Pancreas (tissue), 10 donors: ENCODE measurements at regions not wholly inside any gene's neighbourhood (a gene's known extent, or its start where the extent isn't known, plus 50 kb on each side); places are given as distances from the start of the nearest gene placed in this dataset.

ENCODE experiments used
- ATAC-seq, 4 donors: fragments of 200-7000 bp; cut with Tn5 transposase; one replicate each; pipeline versions ENCODE4 v1.8.0 to v1.9.1; 2020; ENCODE audit warnings: mild to moderate bottlenecking in 4 of 4, moderate library complexity in 4 of 4
- DNase-seq, 6 donors: peaks; one replicate each; pipeline ENCODE4 v3.0.0-alpha.2; 2020
- FAIRE-seq: peaks from 2 replicates; lab custom pipeline; 2012; peaks lifted over from hg19 to GRCh38; lab: Jason Lieb, UNC
- H3K27ac ChIP-seq, 4 donors: fragments of 200-600 bp; sonication (generic); 1 replicate in 3 of 4; 2 replicates in 1 of 4; pipeline versions ENCODE4 v1.5.0 to v1.8.0; 2020
- H3K27me3 ChIP-seq, 4 donors: fragments of 200-600 bp; one replicate each; pipeline ENCODE4 v1.8.0; 2021
- H3K36me3 ChIP-seq, 3 donors: fragments of 200-600 bp; sonication (generic) in 1 of 3; one replicate each; pipeline versions ENCODE4 v1.5.0 to v1.8.0; 2020 to 2021
- H3K4me1 ChIP-seq, 3 donors: fragments of 200-600 bp; one replicate each; pipeline ENCODE4 v1.8.0; 2021
- H3K4me3 ChIP-seq, 4 donors: fragments of 200-600 bp; sonication (generic) in 2 of 4; one replicate each; pipeline versions ENCODE4 v1.5.0 to v1.8.0; 2020 to 2021
- H3K9me3 ChIP-seq, 4 donors: fragments of 200-600 bp; one replicate each; pipeline ENCODE4 v1.8.0; 2021
- WGBS, 2 donors: extraction: QIAGEN DNeasy Blood & Tissue Kit; methylation state at CpG; one replicate each; pipeline ENCODE4 v1.1.7; 2013; 5-methylcytosine and 5-hydroxymethylcytosine counted together
- intact Hi-C, 3 donors: fragments of 100-400 bp; cut with DNase I; formaldehyde crosslinking; loops; one replicate each; pipeline versions ENCODE4 v1.11.1 to v1.14.2; 2022
- TF ChIP-seq, protein P1 (sequence below), 4 donors: fragments of 200-600 bp; sonication (generic) in 3 of 4; IDR thresholded peaks; one replicate each; pipeline versions ENCODE4 v1.5.0 to v1.8.0; 2021; ENCODE audit warnings: antibody characterized with exemption in 4 of 4
- donor health status: healthy with polysubstance abuse.
- donor health status: DM: no; HTN: no; CAD: no; lungs with moderate emphysema.
- donor health status: DM: no; HTN: no; CAD: no.
- donor health status: control.
- donor health status: control.
- donor health status: Bipolar disorder and iron deficiency.
- donor health status: DM: yes; HTN: yes; CAD: no.
- donor health status: DM: no; HTN: no; CAD: no.
- donor health status: DM: no; HTN: no; CAD: no.
- donor health status: DM: yes; HTN: yes; CAD: no.

DNA sequence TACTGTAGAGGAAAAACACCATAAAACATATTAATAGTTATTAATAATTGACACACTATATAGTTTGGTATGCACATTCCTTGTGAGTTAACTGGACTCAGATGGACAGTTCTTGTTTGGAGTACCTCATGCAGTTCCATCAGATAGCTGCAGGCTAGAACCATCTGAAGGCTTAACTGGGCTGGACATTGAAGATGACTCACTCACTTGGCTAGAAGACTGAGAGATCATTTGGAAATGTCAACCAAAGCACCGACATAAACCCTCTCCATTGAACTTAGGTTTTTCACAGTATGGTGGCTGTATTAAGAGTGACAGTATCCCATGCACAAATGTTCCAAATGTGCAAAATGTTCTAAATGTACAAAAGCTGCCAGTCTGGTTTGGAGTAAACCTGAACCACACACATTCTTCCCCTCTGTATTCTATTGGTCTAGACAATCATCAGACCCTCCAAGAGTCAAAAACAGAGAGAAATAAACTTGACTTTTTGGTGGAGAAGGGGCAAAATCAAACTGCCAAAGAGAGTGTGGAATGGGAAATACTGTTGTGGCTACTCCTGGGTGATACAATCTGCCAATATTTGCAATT is 708.4 kb downstream of the KCNT2 start:
- intact Hi-C loops, result no loop called here
- ATAC-seq (no peak), FAIRE-seq (no peak), DNase-seq (no peak)
- Histone ChIP-seq H3K27me3 (no peaks in the 10 kb centered on the region), H3K4me3 (no peak overlapping the region), H3K9me3 (no peaks in the 10 kb centered on the region), H3K36me3 (no peaks in the 10 kb centered on the region), H3K27ac (no peak overlapping the region), H3K4me1 (no peaks in the 10 kb centered on the region)
- WGBS, 2 donors, result 38 to 73% methylated on average over 1 of the region's 1 CpG
- TF ChIP-seq, protein P1, sequence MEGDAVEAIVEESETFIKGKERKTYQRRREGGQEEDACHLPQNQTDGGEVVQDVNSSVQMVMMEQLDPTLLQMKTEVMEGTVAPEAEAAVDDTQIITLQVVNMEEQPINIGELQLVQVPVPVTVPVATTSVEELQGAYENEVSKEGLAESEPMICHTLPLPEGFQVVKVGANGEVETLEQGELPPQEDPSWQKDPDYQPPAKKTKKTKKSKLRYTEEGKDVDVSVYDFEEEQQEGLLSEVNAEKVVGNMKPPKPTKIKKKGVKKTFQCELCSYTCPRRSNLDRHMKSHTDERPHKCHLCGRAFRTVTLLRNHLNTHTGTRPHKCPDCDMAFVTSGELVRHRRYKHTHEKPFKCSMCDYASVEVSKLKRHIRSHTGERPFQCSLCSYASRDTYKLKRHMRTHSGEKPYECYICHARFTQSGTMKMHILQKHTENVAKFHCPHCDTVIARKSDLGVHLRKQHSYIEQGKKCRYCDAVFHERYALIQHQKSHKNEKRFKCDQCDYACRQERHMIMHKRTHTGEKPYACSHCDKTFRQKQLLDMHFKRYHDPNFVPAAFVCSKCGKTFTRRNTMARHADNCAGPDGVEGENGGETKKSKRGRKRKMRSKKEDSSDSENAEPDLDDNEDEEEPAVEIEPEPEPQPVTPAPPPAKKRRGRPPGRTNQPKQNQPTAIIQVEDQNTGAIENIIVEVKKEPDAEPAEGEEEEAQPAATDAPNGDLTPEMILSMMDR (IDR thresholded peaks at IDR 0.05), result no peak

DNA sequence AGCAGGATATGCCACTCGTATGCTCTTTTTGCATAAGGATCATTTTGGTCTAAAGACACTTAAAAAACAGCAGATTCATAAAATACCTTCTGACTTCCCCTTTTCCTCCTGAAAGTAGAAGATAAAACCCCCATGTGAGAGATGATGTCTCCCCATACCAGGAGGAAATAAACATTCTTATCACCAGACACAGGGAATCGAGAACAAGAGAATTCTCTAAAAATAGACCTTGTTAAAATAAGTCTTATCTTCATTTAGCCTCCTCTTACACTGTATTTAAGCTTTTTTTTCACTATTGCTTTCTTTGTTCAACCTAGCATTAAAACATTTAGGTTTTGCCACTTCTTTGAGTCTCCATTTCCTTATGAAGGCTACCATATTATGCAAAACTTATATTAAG is 709.3 kb downstream of the KCNT2 start:
- Histone ChIP-seq H3K4me3 (no peak overlapping the region), H3K36me3 (no peaks in the 10 kb centered on the region), H3K4me1 (no peaks in the 10 kb centered on the region), H3K27ac (no peak overlapping the region), H3K27me3 (no peaks in the 10 kb centered on the region), H3K9me3 (no peaks in the 10 kb centered on the region)
- 21 to 27% methylated on average over 2 of the region's 2 CpGs for WGBS, 2 donors
- ATAC-seq, result no peak
- no peak for FAIRE-seq
- no peak for DNase-seq
- intact Hi-C loops, result no loop called here
- TF ChIP-seq, protein P1 (IDR thresholded peaks at IDR 0.05), result no peak

DNA sequence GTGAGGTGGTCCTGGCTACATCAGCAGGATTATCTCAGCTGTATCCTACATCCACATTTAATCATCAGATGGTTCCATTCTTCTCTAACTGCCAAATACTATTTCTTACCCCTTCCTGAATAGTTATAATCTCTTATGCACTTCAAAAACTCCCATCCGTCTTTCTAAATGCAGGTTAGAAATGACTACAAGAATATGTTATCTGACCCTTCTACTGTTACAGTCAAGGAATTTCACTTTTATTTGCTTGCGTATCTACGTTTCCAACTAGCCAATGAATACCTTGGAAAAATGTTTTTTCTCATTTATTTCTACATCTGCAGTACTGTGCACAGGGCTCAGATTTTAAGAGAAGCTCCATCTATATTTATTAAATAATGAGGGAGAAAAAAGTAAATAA is 709.9 kb downstream of the KCNT2 start:
- Histone ChIP-seq H3K36me3 (no peaks in the 10 kb centered on the region), H3K9me3 (no peaks in the 10 kb centered on the region), H3K27ac (no peak overlapping the region), H3K4me3 (no peak overlapping the region), H3K4me1 (no peaks in the 10 kb centered on the region), H3K27me3 (no peaks in the 10 kb centered on the region)
- TF ChIP-seq, protein P1 (IDR thresholded peaks at IDR 0.05), result no peak
- FAIRE-seq (no peak), DNase-seq (no peak), ATAC-seq (no peak)
- intact Hi-C loops, result no loop called here
- 59 to 64% methylated on average over 3 of the region's 3 CpGs for WGBS, 2 donors

DNA sequence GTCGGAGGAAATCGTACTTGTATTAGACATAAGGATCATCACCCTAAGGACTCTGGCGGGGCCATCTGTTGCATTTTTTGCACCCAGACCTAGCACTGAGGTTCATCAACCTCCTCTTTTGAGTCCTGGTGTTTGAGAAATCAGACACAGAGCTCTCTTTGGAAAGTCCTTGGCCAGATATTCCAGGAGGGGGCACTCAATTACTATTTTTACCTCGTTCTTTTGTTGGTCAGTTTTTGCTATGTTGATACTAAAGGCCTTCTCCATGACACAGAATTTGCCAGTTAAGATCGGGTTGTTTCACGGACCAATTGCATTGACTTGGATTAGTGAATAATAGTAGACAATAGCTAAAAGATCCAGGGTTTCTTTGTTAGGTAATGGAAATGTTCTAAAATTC is 711.2 kb downstream of the KCNT2 start:
- no peak overlapping the region for H3K4me3 ChIP-seq
- ATAC-seq, result no peak
- H3K27me3 ChIP-seq, result no peaks in the 10 kb centered on the region
- H3K9me3 ChIP-seq, result no peaks in the 10 kb centered on the region
- H3K36me3 ChIP-seq, result no peaks in the 10 kb centered on the region
- no peak for FAIRE-seq
- no peak overlapping the region for H3K27ac ChIP-seq
- DNase-seq, result no peak
- 73 to 86% methylated on average over 6 of the region's 6 CpGs for WGBS, 2 donors
- TF ChIP-seq, protein P1 (IDR thresholded peaks at IDR 0.05), result no peak
- intact Hi-C loops, result no loop called here
- no peaks in the 10 kb centered on the region for H3K4me1 ChIP-seq

DNA sequence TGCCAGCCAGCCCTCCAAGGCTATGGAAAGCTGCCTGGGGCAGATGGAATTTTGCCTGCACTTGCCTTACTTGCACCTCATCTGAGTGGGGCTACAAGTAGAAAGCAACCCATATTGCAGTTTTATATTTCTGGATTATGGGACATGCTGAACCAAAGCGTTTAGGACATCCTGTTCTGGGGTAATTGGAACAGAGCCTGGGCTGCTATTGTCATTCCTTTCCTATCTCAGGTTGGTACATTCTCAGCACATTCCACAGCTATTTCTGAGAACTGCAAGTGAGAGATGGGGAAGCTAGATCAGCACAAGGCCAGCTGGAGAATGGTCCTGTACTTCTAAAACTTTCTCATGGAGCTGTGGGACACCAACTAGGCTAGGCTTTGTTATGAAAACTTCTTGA is 713.8 kb downstream of the KCNT2 start:
- WGBS, 2 donors, result 18 to 35% methylated on average over 1 of the region's 1 CpG
- Histone ChIP-seq H3K36me3 (no peaks in the 10 kb centered on the region), H3K4me1 (no peaks in the 10 kb centered on the region), H3K9me3 (no peaks in the 10 kb centered on the region), H3K27ac (no peak overlapping the region), H3K27me3 (no peaks in the 10 kb centered on the region), H3K4me3 (no peak overlapping the region)
- DNase-seq, result no peak
- FAIRE-seq, result no peak
- intact Hi-C loops, result no loop called here
- TF ChIP-seq, protein P1 (IDR thresholded peaks at IDR 0.05), result no peak
- ATAC-seq, result no peak
